ENCODE measurements at regions not wholly inside any gene's neighbourhood (a gene's known extent, or its start where the extent isn't known, plus 50 kb on each side); places are given as distances from the start of the nearest gene placed in this dataset.

GRCh38 chr9:115650768-115651167, 502.8 kb upstream of the PAPPA start:
- no peak for TF ChIP-seq POLR2A (IDR thresholded peaks at IDR 0.05)
- TF ChIP-seq CTCF (IDR thresholded peaks at IDR 0.05), result no peak
- TF ChIP-seq EP300 (IDR thresholded peaks at IDR 0.05), result no peak
